IMR-90 (cell line): ENCODE measurements at regions not wholly inside any gene's neighbourhood (a gene's known extent, or its start where the extent isn't known, plus 50 kb on each side); places are given as distances from the start of the nearest gene placed in this dataset.

Experiments used
- ATAC-seq: fragments of 200-7000 bp; cut with Tn5 transposase; 2 replicates; pipeline ENCODE4 v1.9.1; 2020; ENCODE audit warnings: low read depth, mild to moderate bottlenecking, moderate library complexity
- BruUV-seq: library from RNA; stranded (reverse); fragments of 400-500 nt; replicated peaks from 2 replicates; lab custom pipeline; 2021; lab: Mats Ljungman, UMichigan
- CTCF ChIA-PET: fragments of 300-600 bp; formaldehyde crosslinking; extraction: SDS; loops from one replicate; lab custom pipeline; 2021; ENCODE audit warnings: antibody characterized with exemption; lab: Yijun Ruan, JAX
- POLR2A ChIA-PET: fragments of 300-600 bp; sonication (Branson Sonifier 250); formaldehyde crosslinking; loops from one replicate; lab custom pipeline; 2022; ENCODE audit warnings: antibody characterized with exemption; ENCODE audit not compliant: unreplicated experiment; lab: Charles Lee
- DNase-seq: peaks from one replicate; pipeline ENCODE4 v3.0.0; 2013
- H2AFZ ChIP-seq: replicated peaks from 2 replicates; pipeline ENCODE3; 2013; ENCODE audit warnings: low read length, mild to moderate bottlenecking; ENCODE audit not compliant: poor library complexity
- H2AK5ac ChIP-seq: 2 replicates; pipeline ENCODE4 v1.6.1; 2013; ENCODE audit warnings: low read depth, low read length, inconsistent platforms
- H2AK9ac ChIP-seq: replicated peaks from 2 replicates; pipeline ENCODE3; 2013; ENCODE audit warnings: mild to moderate bottlenecking, low read depth, low read length, moderate library complexity; ENCODE audit not compliant: poor library complexity
- H2BK120ac ChIP-seq: 2 replicates; pipeline ENCODE4 v1.6.1; 2013; ENCODE audit warnings: low read depth, low read length, inconsistent platforms
- H2BK15ac ChIP-seq: 3 replicates; pipeline ENCODE4 v1.6.1; 2013; ENCODE audit warnings: low read depth, low read length, inconsistent platforms
- H2BK20ac ChIP-seq: 2 replicates; pipeline ENCODE4 v1.6.1; 2013; ENCODE audit warnings: low read depth, mild to moderate bottlenecking, inconsistent platforms, low read length, moderate library complexity
- H2BK5ac ChIP-seq: 2 replicates; pipeline ENCODE4 v1.6.1; 2013; ENCODE audit warnings: mild to moderate bottlenecking, low read depth, low read length, inconsistent platforms; ENCODE audit not compliant: poor library complexity, severe bottlenecking
- H3K14ac ChIP-seq: replicated peaks from 2 replicates; pipeline ENCODE4 v1.6.1; 2013; ENCODE audit warnings: low read depth, low read length, inconsistent platforms
- H3K18ac ChIP-seq: 2 replicates; pipeline ENCODE4 v1.6.1; 2013; ENCODE audit warnings: low read depth, low read length, control low read depth
- H3K23ac ChIP-seq: 2 replicates; pipeline ENCODE4 v1.6.1; 2013; ENCODE audit warnings: low read depth, low read length, inconsistent platforms
- H3K27ac ChIP-seq: 2 replicates; pipeline ENCODE4 v1.5.1; 2013; ENCODE audit warnings: mild to moderate bottlenecking, control low read depth, low read length; ENCODE audit not compliant: insufficient read depth
- H3K27me3 ChIP-seq: 2 replicates; pipeline ENCODE4 v1.6.1; 2013; ENCODE audit warnings: low read length; ENCODE audit not compliant: control insufficient read depth, insufficient read depth
- H3K36me3 ChIP-seq: 2 replicates; pipeline ENCODE4 v1.6.1; 2013; ENCODE audit warnings: low read length, mixed read lengths; ENCODE audit not compliant: control insufficient read depth, insufficient read depth
- H3K4ac ChIP-seq: 2 replicates; pipeline ENCODE4 v1.6.1; 2013; ENCODE audit warnings: low read depth, low read length, inconsistent platforms
- H3K4me1 ChIP-seq: 2 replicates; pipeline ENCODE4 v1.6.1; 2013; ENCODE audit warnings: low read length, mixed read lengths; ENCODE audit not compliant: control insufficient read depth, insufficient read depth
- H3K4me2 ChIP-seq: 2 replicates; pipeline ENCODE4 v1.6.1; 2013; ENCODE audit warnings: low read depth, mild to moderate bottlenecking, control low read depth, low read length, moderate library complexity
- H3K4me3 ChIP-seq: 2 replicates; pipeline ENCODE4 v1.5.1; 2013; ENCODE audit warnings: low read depth, mild to moderate bottlenecking, control low read depth, low read length, moderate library complexity; ENCODE audit not compliant: insufficient read depth
- H3K56ac ChIP-seq: 2 replicates; pipeline ENCODE4 v1.6.1; 2013; ENCODE audit warnings: low read length, inconsistent platforms; ENCODE audit not compliant: insufficient read depth; ENCODE audit errors: extremely low read depth
- H3K79me1 ChIP-seq, 2 experiments: 2 replicates each; pipeline ENCODE4 v1.6.1; 2013; ENCODE audit warnings: low read length in 2 of 2, inconsistent platforms in 1 of 2, low read depth in 1 of 2
- H3K9ac ChIP-seq: 2 replicates; pipeline ENCODE4 v1.6.1; 2013; ENCODE audit warnings: low read depth, low read length, control low read depth
- H3K9me1 ChIP-seq: 2 replicates; pipeline ENCODE4 v1.6.1; 2013; ENCODE audit warnings: low read length, inconsistent platforms; ENCODE audit not compliant: insufficient read depth
- H3K9me3 ChIP-seq: 2 replicates; pipeline ENCODE4 v1.6.1; 2013; ENCODE audit warnings: low read length; ENCODE audit not compliant: control insufficient read depth, insufficient read depth
- H4K20me1 ChIP-seq: 2 replicates; pipeline ENCODE4 v1.6.1; 2013; ENCODE audit warnings: low read length, inconsistent platforms; ENCODE audit not compliant: insufficient read depth
- H4K5ac ChIP-seq: 2 replicates; pipeline ENCODE4 v1.6.1; 2013; ENCODE audit warnings: mild to moderate bottlenecking, low read depth, low read length, control low read depth
- H4K8ac ChIP-seq, 2 experiments: 2 replicates each; pipeline ENCODE4 v1.6.1; 2013; ENCODE audit warnings: low read depth in 2 of 2, low read length in 2 of 2, control low read depth in 1 of 2, inconsistent platforms in 1 of 2
- H4K91ac ChIP-seq: 2 replicates; pipeline ENCODE4 v1.6.1; 2013; ENCODE audit warnings: low read depth, low read length, inconsistent platforms; ENCODE audit not compliant: insufficient read depth
- BHLHE40 ChIP-seq: fragments of 150-350 bp; IDR thresholded peaks from 2 replicates; pipeline ENCODE4 v1.6.1; 2016; ENCODE audit warnings: mild to moderate bottlenecking, low read depth, low read length
- MAZ ChIP-seq: IDR thresholded peaks from 2 replicates; pipeline ENCODE4 v1.6.1; 2012; ENCODE audit warnings: low read depth, mild to moderate bottlenecking, low read length, improper control_type of control experiment, moderate library complexity, borderline replicate concordance
- WGBS, 2 experiments: methylation state at CpG; one replicate each; pipeline versions ENCODE4 v1.1.5 to v1.1.7; 2013; ENCODE audit warnings: missing lambda C conversion rate in 2 of 2; ENCODE audit not compliant: insufficient read length in 1 of 2; ENCODE audit errors: extremely low coverage in 2 of 2; 5-methylcytosine and 5-hydroxymethylcytosine counted together
- dilution Hi-C: fragments of 300-500 bp; cut with HindIII; formaldehyde crosslinking; loops from one replicate; pipeline ENCODE4 v1.14.3; 2018; ENCODE audit warnings: low sequenced_read_pairs; ENCODE audit not compliant: unreplicated experiment
- in situ Hi-C: fragments of 300-500 bp; cut with MboI; formaldehyde crosslinking; loops from 3 replicates; pipeline ENCODE4 v1.14.3; 2019; ENCODE audit warnings: low sequenced_read_pairs, inconsistent platforms, mixed read lengths
- intact Hi-C: fragments of 100-400 bp; cut with micrococcal nuclease; formaldehyde crosslinking; loops from 2 replicates; pipeline ENCODE4 v1.10.0; 2022

DNA sequence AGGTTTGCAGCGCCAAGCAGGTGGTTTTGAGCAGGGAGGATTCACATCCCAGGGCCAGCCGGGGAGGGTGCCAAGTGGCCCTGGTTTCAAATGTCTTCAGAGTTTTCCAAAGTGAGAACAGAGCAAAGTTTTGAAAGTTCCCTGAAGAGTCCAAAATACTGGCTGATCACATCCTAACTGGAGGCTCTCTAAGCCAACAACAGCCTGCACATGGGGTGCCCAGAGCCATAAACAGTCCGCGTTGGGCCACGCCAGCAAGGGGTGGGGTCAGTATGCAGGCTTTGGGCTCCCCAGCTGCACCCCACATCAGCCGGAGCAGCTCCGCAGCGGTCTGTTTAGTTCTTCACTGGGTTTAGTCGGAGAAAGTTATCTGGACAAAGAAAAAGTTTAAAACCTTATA, 150.9 kb downstream of the C16orf95 start:
- no peak for TF ChIP-seq BHLHE40
- TF ChIP-seq MAZ, result no peak
- CTCF ChIA-PET, result no interaction called here
- Histone ChIP-seq H3K4me1 (no peaks in the 10 kb centered on the region), H2BK120ac (no peak overlapping the region), H2AFZ (peak overlapping the region; percentile 51), H4K8ac (no peak overlapping the region), H4K91ac (no peak overlapping the region), H3K79me1 (no peaks in the 10 kb centered on the region), H3K36me3 (no peaks in the 10 kb centered on the region), H2AK5ac (no peak overlapping the region), H3K9me3 (peaks cover 4% of the 10 kb centered on the region; the same call in 1 of the 2 replicates), H3K27me3 (peaks cover 42% of the 10 kb centered on the region), H2BK20ac (no peak overlapping the region), H2AK9ac (no peak overlapping the region), H3K4me2 (no peak overlapping the region), H3K4me3 (no peak overlapping the region), H3K9me1 (no peaks in the 10 kb centered on the region), H2BK15ac (no peak overlapping the region), H3K27ac (no peak overlapping the region), H3K4ac (no peak overlapping the region), H4K20me1 (no peaks in the 10 kb centered on the region), H3K23ac (no peak overlapping the region), H3K18ac (no peak overlapping the region), H2BK5ac (no peak overlapping the region), H4K5ac (no peak overlapping the region), H3K56ac (no peak overlapping the region), H3K14ac (no peak overlapping the region), H3K9ac (no peak overlapping the region)
- ATAC-seq, result no peak
- in situ Hi-C loops (no loop called here), dilution Hi-C loops (no loop called here), intact Hi-C loops (no loop called here)
- no peak for DNase-seq
- BruUV-seq, result no TSS peak
- POLR2A ChIA-PET, result no interaction called here
- WGBS, 2 experiments, result 43% methylated on average over 1 of the region's 9 CpGs; no CpG with 5 or more reads in 1 of the 2 experiments
